Astrocyte of the spinal cord (primary cell): ENCODE measurements at regions not wholly inside any gene's neighbourhood (a gene's known extent, or its start where the extent isn't known, plus 50 kb on each side); places are given as distances from the start of the nearest gene placed in this dataset.

ENCODE experiments used
- DNase-seq: peaks from one replicate; pipeline ENCODE4 v3.0.0; 2011; ENCODE audit warnings: low read depth, low spot score
- H3K4me3 ChIP-seq: 2 replicates; pipeline ENCODE4 v1.5.1; 2011; ENCODE audit warnings: low read depth, mild to moderate bottlenecking, low read length, moderate library complexity
- CTCF ChIP-seq: IDR thresholded peaks from 2 replicates; pipeline ENCODE4 v1.5.1; 2012; ENCODE audit warnings: low read depth, mild to moderate bottlenecking, low read length, inconsistent platforms
- in situ Hi-C: cut with HindIII; loops from 2 replicates; pipeline ENCODE4 v1.10.0; 2017; ENCODE audit warnings: low sequenced_read_pairs

GRCh38 chr1:57553666-57554065, 129.8 kb upstream of the DAB1 start:
- no peak overlapping the region for H3K4me3 ChIP-seq
- in situ Hi-C loops: no loop called here
- no peak for TF ChIP-seq CTCF
- no peak for DNase-seq

GRCh38 chr1:57551476-57551875, 127.6 kb upstream of the DAB1 start:
- in situ Hi-C loops: no loop called here
- no peak for DNase-seq
- no peak for TF ChIP-seq CTCF
- H3K4me3 ChIP-seq: no peak overlapping the region

GRCh38 chr1:57550092-57550491, 126.2 kb upstream of the DAB1 start:
- TF ChIP-seq CTCF: no peak
- no peak overlapping the region for H3K4me3 ChIP-seq
- in situ Hi-C loops: no loop called here
- DNase-seq: no peak

- TF ChIP-seq CTCF: no peak
- DNase-seq: no peak
- no peak overlapping the region for H3K4me3 ChIP-seq
- in situ Hi-C loops: no loop called here
Observed at GRCh38 chr1:57549300-57549699, 125.4 kb upstream of the DAB1 start.

- DNase-seq: no peak
- in situ Hi-C loops: no loop called here
- no peak for TF ChIP-seq CTCF
- no peak overlapping the region for H3K4me3 ChIP-seq
Observed at GRCh38 chr1:57546549-57547330, 122.9 kb upstream of the DAB1 start.

- no peak for DNase-seq
- H3K4me3 ChIP-seq: no peak overlapping the region
Observed at GRCh38 chr1:57544345-57544744, 120.5 kb upstream of the DAB1 start.

More at GRCh38 chr1:57544345-57544744, 120.5 kb upstream of the DAB1 start:
- no peak for TF ChIP-seq CTCF
- in situ Hi-C loops: no loop called here
